HG03439 (cell line): ENCODE measurements at regions not wholly inside any gene's neighbourhood (a gene's known extent, or its start where the extent isn't known, plus 50 kb on each side); places are given as distances from the start of the nearest gene placed in this dataset.

Experiments
- ATAC-seq: cut with Tn5 transposase; IDR thresholded peaks from one replicate; pipeline ENCODE4 v1.9.1; 2021; ENCODE audit warnings: mild to moderate bottlenecking, moderate library complexity; ENCODE audit not compliant: unreplicated experiment

DNA sequence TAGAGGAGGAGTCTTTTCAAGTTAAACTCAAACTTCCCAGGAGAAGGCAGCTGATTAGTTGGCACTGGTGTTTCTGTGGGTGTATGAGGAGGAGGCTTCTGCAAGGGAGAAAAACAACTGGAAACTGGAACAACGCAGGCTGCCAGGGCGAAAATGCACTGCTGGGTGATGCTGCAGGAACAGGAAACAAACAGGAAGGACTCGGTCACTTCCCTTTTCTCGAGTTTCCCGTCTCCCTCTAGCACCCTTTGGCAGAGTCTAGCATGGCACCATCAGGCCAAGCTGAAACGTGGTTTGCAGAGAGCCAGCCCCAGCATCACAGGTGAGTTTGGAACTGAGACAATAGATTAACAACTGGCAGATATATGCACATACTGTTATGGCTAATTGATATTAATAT lies 77.5 kb upstream of the CAST start:
- ATAC-seq: no peak

DNA sequence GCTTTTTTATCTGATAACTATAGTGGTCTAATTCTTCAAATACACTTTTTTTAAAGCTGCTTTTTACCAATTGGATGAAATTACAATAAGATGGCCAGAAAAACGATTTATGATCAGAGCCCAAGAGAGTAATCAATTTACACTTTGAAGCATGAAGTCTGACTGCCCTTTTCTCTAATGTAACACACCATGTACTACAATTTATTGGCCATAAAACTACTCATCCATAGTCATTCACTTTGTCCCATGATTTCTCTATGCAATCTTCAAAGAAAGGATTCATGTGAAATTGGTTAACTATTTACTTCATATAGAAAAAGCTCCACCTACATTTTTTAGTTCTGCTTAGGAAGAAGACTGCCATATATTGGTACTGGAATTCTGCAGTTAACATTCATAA lies 73.6 kb upstream of the CAST start:
- no peak for ATAC-seq

GRCh38 chr5:96590796-96591195 lies 71.4 kb upstream of the CAST start:
- ATAC-seq: no peak

DNA sequence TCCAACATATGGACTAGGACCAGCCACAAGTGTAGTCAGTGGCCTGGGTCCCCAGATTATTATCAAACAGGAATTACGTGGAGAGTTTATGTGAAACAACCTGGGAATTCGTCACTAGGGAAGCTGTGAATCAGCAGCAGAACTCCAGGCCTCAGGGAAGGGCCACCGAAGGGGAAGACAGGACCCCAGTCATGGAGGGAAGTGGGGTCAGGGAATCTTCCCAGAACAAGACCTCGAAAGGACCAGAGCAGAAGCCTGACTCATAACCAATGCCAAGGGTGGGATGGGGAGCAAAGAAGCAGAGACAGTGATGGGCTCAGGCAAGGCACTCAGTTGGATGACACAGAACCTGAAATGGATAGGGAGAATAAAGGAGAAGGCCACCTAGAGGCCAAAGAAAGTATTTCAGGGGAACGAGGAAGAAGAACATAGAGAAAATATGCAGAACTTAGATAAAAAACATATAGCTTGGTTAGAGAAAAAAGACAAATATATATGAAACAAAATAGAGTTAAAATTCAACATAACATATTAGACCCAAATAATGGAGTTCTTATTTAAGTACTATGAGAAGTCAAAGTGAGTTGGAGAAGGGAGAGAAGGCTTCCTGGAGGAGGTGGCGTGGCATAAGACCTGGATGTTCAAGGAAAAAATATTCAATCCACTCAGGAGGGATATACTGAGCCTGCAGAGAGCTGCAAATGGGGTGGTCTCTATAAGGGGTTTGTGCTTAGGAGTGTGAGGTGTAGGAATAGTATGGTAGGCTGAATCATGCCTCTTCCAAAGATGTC lies 66.7 kb upstream of the CAST start:
- ATAC-seq: no peak

DNA sequence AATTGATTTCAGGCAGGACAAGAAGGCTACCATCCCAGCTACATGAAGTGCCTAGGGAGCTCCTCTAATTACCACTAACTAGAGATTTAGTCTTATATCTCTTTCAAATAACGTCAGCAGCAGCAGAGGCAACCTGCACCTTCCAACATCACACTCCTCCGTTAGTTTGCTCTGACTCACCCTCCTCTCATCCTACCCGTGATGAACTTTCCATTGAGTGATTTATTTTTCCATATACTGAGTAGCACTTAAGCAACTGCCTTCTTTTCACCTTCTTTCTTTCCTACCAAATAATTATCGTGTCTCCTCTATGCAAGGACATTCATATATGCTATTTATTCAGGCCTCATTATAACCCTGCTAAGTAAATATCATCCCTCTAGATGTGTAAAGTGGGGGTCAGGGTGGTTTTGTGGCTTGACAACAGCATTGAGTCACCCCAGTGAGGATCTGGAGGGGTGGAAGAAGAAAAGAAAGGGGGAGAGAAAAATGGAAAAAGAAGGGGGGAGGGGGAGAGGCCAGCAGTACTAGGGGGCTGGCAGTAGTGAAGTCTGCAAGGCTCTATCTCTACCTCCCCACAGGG lies 64.6 kb upstream of the CAST start:
- ATAC-seq: no peak

DNA sequence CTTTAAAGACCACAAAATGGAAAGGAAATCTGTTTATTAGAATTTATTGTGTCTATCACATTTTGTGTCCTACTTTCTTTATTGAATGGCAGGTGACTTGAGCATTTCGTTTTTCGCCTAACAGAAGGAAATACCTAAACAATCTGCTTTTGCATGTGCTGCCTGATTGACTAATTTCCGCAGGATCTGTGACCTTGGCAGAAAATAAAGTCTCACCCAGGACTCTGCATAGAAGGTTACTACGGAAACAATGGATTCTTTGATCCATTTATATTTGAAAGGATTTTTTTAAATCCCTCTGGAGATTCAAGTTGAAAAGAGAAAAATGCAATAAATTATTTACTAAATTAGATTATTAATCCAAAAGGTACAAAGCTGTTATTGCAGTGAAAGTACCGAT lies 61.0 kb upstream of the CAST start:
- no peak for ATAC-seq

- ATAC-seq: no peak
These were observed 60.4 kb upstream of the CAST start for GRCh38 chr5:96601715-96602244.

DNA sequence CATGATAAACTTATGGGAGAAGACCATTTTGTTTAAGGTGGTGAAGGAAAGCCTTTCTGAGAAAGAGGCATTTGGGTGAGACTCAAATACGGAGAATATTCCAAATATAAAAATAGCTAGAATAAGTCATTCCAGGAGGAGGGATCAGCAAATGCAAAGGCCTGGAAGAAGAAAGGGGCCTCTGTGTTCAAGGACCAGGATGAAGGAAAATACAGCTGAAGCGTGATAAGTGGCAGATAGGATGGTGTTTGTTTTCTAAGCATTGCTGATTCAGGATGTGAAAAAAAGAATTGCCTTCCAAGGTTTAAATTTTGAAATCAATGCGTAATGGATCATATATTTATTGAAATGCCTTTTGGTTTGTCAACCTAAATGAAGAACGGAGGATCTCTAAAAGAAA lies 59.4 kb upstream of the CAST start:
- ATAC-seq: no peak

DNA sequence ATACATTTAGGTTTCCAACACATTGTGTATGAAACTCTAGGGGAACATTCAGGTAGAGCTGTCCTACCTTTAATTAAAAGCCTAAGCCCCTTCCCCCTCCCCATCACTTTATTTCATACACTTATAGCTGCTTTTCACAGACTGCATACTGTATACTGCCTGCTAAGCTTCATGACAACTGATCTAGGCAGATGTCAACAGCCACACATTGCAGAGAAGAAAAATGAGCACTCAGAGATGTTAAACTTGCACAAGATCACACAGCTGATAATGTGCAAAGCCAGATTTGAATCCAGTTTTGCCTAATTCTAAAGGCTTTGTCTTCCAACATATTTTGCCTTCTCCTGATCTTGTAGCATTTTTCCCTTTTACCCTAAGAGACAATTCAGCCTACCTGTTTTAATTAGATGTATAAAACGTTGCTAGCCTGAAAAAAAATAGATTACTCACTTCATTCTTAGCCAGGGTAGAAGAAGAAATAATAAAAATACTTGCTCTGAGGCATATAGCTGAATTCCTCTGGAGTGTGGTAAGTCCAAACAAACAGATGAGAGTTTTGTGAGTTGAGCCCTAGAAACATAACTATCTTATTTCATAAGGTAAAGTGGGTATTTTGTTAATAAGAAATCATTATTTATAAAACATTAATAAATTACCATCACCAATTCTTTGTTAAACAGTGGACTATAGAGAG lies 56.9 kb upstream of the CAST start:
- no peak for ATAC-seq

- ATAC-seq: no peak
These were observed 52.8 kb upstream of the CAST start for GRCh38 chr5:96609369-96609768.

DNA sequence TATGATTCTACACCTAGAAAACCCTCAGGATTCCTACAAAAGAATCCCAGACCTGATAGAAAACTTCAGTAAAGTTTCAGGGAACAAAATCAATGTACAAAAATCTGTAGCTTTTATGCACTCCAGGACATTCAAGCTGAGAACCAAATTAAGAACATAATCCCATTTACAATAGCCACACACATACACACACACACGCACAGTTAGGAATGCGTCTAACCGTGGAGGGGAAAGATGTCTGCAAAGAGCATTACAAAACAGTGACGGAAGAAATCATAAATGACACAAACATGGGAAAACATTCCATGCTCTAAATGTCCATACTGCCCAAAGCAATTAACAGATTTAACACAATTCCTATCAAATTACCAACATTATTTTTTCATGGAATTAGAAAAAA lies 51.4 kb upstream of the CAST start:
- ATAC-seq: no peak

DNA sequence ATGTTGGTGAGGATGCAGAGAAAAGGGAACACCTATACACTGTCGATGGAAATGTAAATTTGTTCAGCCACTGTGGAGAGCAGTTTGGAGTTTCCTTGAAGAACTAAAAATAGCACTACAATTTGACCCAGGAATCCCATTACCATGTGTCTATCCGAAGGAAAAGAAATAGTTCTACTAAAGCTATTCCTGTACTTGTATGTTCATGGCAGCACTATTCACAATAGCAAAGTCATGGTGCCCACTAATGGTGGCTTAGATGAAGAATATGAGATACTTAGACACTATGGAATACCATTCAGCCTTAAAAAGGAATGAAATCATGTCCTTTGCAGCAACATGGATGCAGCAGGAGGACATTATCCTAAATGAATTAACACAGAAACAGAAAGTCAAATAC lies 50.2 kb upstream of the CAST start:
- ATAC-seq: no peak
